H1 (cell line): ENCODE measurements at regions not wholly inside any gene's neighbourhood (a gene's known extent, or its start where the extent isn't known, plus 50 kb on each side); places are given as distances from the start of the nearest gene placed in this dataset.
A peak's percentile ranks its signal among the peaks of the same experiment; 100 is the strongest.

Experiments
- CTCF ChIA-PET: fragments of 300-600 bp; sonication (Branson Sonifier 250); formaldehyde crosslinking; loops from one replicate; lab custom pipeline; 2021; ENCODE audit not compliant: partially characterized antibody; lab: Charles Lee
- POLR2A ChIA-PET: fragments of 300-600 bp; sonication (Branson Sonifier 250); formaldehyde crosslinking; loops from one replicate; lab custom pipeline; 2021; ENCODE audit warnings: inconsistent platforms; ENCODE audit not compliant: partially characterized antibody; lab: Charles Lee
- DNase-seq, 2 experiments: peaks; one replicate each; pipeline versions ENCODE4 v3.0.0 to v3.0.0-alpha.2; 2010 to 2022; ENCODE audit warnings: low spot score in 2 of 2, low read depth in 1 of 2, mixed read lengths in 1 of 2
- FAIRE-seq: peaks from 2 replicates; lab custom pipeline; 2011; peaks lifted over from hg19 to GRCh38; lab: Jason Lieb, UNC
- H2AFZ ChIP-seq: 2 replicates; pipeline ENCODE4 v1.8.1; 2012; ENCODE audit warnings: low read length, inconsistent platforms
- H2AK5ac ChIP-seq: 2 replicates; pipeline ENCODE4 v1.6.1; 2013; ENCODE audit warnings: low read depth, low read length
- H2BK120ac ChIP-seq: replicated peaks from 2 replicates; pipeline ENCODE3; 2013; ENCODE audit warnings: low read depth, low read length, inconsistent platforms
- H2BK12ac ChIP-seq: 2 replicates; pipeline ENCODE4 v1.6.1; 2013; ENCODE audit warnings: low read depth, low read length
- H2BK15ac ChIP-seq: 2 replicates; pipeline ENCODE4 v1.6.1; 2013; ENCODE audit warnings: low read length
- H2BK20ac ChIP-seq: 2 replicates; pipeline ENCODE4 v1.6.1; 2013; ENCODE audit warnings: low read length
- H2BK5ac ChIP-seq: 2 replicates; pipeline ENCODE4 v1.6.1; 2013; ENCODE audit warnings: low read depth, low read length
- H3K14ac ChIP-seq: 2 replicates; pipeline ENCODE4 v1.6.1; 2013; ENCODE audit warnings: inconsistent platforms; ENCODE audit not compliant: insufficient read length
- H3K18ac ChIP-seq: 2 replicates; pipeline ENCODE4 v1.6.1; 2013; ENCODE audit warnings: low read length; ENCODE audit errors: extremely low read depth
- H3K23ac ChIP-seq: 2 replicates; pipeline ENCODE4 v1.6.1; 2013; ENCODE audit warnings: inconsistent platforms; ENCODE audit not compliant: insufficient read length
- H3K23me2 ChIP-seq: 2 replicates; pipeline ENCODE4 v1.6.1; 2013; ENCODE audit warnings: low read depth, low read length
- H3K27ac ChIP-seq: 2 replicates; pipeline ENCODE4 v1.6.1; 2011; ENCODE audit warnings: low read depth, low read length, inconsistent platforms
- H3K27me3 ChIP-seq, 4 experiments: replicated peaks in 1 of 4; 1 replicate in 1 of 4; 2 replicates in 3 of 4; pipeline versions ENCODE4 v1.6.1 to v1.8.1; 2011 to 2013; ENCODE audit warnings: low read length in 3 of 4, mild to moderate bottlenecking in 3 of 4, inconsistent platforms in 2 of 4, mixed read lengths in 2 of 4, moderate library complexity in 1 of 4; ENCODE audit not compliant: control insufficient read depth in 3 of 4, insufficient read depth in 3 of 4; ENCODE audit errors: extremely low read depth in 1 of 4
- H3K36me3 ChIP-seq, 4 experiments: 2 replicates each; pipeline versions ENCODE4 v1.6.1 to v1.8.1; 2011 to 2013; ENCODE audit warnings: mild to moderate bottlenecking in 4 of 4, low read length in 3 of 4, moderate library complexity in 2 of 4, control low read depth in 1 of 4, inconsistent platforms in 1 of 4; ENCODE audit not compliant: insufficient read depth in 4 of 4, control insufficient read depth in 2 of 4
- H3K4ac ChIP-seq: replicated peaks from 2 replicates; pipeline ENCODE3; 2013; ENCODE audit warnings: low read length, low read depth, mixed read lengths, inconsistent platforms; ENCODE audit not compliant: insufficient read length
- H3K4me1 ChIP-seq, 4 experiments: replicated peaks in 1 of 4; 1 replicate in 1 of 4; 2 replicates in 3 of 4; pipeline versions ENCODE4 v1.6.1 to v1.8.1; 2011 to 2013; ENCODE audit warnings: low read length in 3 of 4, inconsistent platforms in 2 of 4, mixed read lengths in 1 of 4; ENCODE audit not compliant: insufficient read depth in 4 of 4, control insufficient read depth in 3 of 4
- H3K4me2 ChIP-seq, 2 experiments: 2 replicates each; pipeline versions ENCODE4 v1.6.1 to v1.8.1; 2011 to 2013; ENCODE audit warnings: low read depth in 2 of 2, low read length in 2 of 2, control low read depth in 1 of 2, inconsistent platforms in 1 of 2, mild to moderate bottlenecking in 1 of 2; ENCODE audit not compliant: insufficient read depth in 1 of 2
- H3K4me3 ChIP-seq, 4 experiments: fragments of 200-600, 300-600 bp in 1 of 4; sonication (generic), shearing (Covaris generic), sonication (Bioruptor Twin) in 1 of 4; 2 replicates each; pipeline versions ENCODE4 v1.5.1 to v1.8.1; 2011 to 2016; ENCODE audit warnings: low read length in 4 of 4, low read depth in 3 of 4, control low read depth in 2 of 4, inconsistent platforms in 2 of 4, mild to moderate bottlenecking in 2 of 4, mixed read lengths in 1 of 4, moderate library complexity in 1 of 4; ENCODE audit not compliant: insufficient read depth in 2 of 4; ENCODE audit errors: extremely low read depth in 1 of 4
- H3K56ac ChIP-seq: replicated peaks from 2 replicates; pipeline ENCODE3; 2013; ENCODE audit warnings: low read depth, mild to moderate bottlenecking, mixed read lengths, low read length, inconsistent platforms; ENCODE audit not compliant: insufficient read length
- H3K79me1 ChIP-seq: 2 replicates; pipeline ENCODE4 v1.6.1; 2013; ENCODE audit warnings: low read depth, low read length, control low read depth
- H3K79me2 ChIP-seq, 2 experiments: 2 replicates each; pipeline versions ENCODE4 v1.6.1 to v1.8.1; 2012 to 2013; ENCODE audit warnings: low read length in 2 of 2, mild to moderate bottlenecking in 2 of 2, inconsistent platforms in 1 of 2; ENCODE audit not compliant: insufficient read depth in 2 of 2, control insufficient read depth in 1 of 2
- H3K9ac ChIP-seq, 4 experiments: replicated peaks in 1 of 4; 1 replicate in 1 of 4; 2 replicates in 3 of 4; pipeline versions ENCODE4 v1.6.1 to v1.8.1; 2011 to 2013; ENCODE audit warnings: low read depth in 3 of 4, low read length in 3 of 4, control low read depth in 2 of 4, mild to moderate bottlenecking in 2 of 4, moderate library complexity in 2 of 4, inconsistent platforms in 1 of 4; ENCODE audit errors: extremely low read depth in 1 of 4
- H3K9me3 ChIP-seq, 2 experiments: 2 replicates each; pipeline versions ENCODE4 v1.6.1 to v1.8.1; 2012 to 2013; ENCODE audit warnings: mild to moderate bottlenecking in 2 of 2, moderate library complexity in 2 of 2, control low read depth in 1 of 2, inconsistent platforms in 1 of 2, low read depth in 1 of 2, low read length in 1 of 2, mixed read lengths in 1 of 2; ENCODE audit not compliant: insufficient read depth in 2 of 2
- H4K20me1 ChIP-seq, 2 experiments: replicated peaks in 1 of 2; 2 replicates each; pipeline versions ENCODE3 to v1.8.1; 2011 to 2013; ENCODE audit warnings: inconsistent platforms in 2 of 2, low read length in 2 of 2, mild to moderate bottlenecking in 1 of 2; ENCODE audit not compliant: insufficient read depth in 2 of 2, control insufficient read depth in 1 of 2
- H4K5ac ChIP-seq: 2 replicates; pipeline ENCODE4 v1.6.1; 2013; ENCODE audit warnings: low read length, low read depth, mixed read lengths, inconsistent platforms; ENCODE audit not compliant: insufficient read length
- H4K8ac ChIP-seq: 2 replicates; pipeline ENCODE4 v1.8.0; 2013; ENCODE audit warnings: mild to moderate bottlenecking, moderate library complexity, low read length, inconsistent platforms; ENCODE audit not compliant: insufficient read depth; ENCODE audit errors: extremely low read depth
- H4K91ac ChIP-seq: replicated peaks from 2 replicates; pipeline ENCODE3; 2013; ENCODE audit warnings: low read length, mixed read lengths, inconsistent platforms; ENCODE audit not compliant: insufficient read length
- BCL11A ChIP-seq, 2 experiments: IDR thresholded peaks; one replicate each; pipeline ENCODE4 v1.6.1; 2011; ENCODE audit warnings: low read depth in 2 of 2, low read length in 2 of 2, mild to moderate bottlenecking in 2 of 2
- CBX8 ChIP-seq: fragments of 300-800, 300-1000 bp; sonication (generic); IDR thresholded peaks from 2 replicates; pipeline ENCODE4 v1.7.1; 2016; ENCODE audit warnings: low read depth, low read length, borderline replicate concordance
- CEBPB ChIP-seq: IDR thresholded peaks from 2 replicates; pipeline ENCODE4 v1.6.1; 2012; ENCODE audit warnings: low read depth, low read length
- CTBP2 ChIP-seq: IDR thresholded peaks from 2 replicates; pipeline ENCODE4 v1.7.0; 2011; ENCODE audit warnings: borderline replicate concordance, mild to moderate bottlenecking, moderate library complexity, mixed read lengths, low read length; ENCODE audit not compliant: insufficient read depth, insufficient read length
- NRF1 ChIP-seq: IDR thresholded peaks from 2 replicates; pipeline ENCODE4 v1.6.1; 2011; ENCODE audit warnings: mild to moderate bottlenecking, low read depth, low read length, improper control_type of control experiment
- SAP30 ChIP-seq: fragments of 300-600 bp; sonication (generic); IDR thresholded peaks from 2 replicates; pipeline ENCODE4 v1.7.1; 2012; ENCODE audit warnings: low read length, moderate library complexity, mild to moderate bottlenecking, inconsistent platforms; ENCODE audit not compliant: insufficient read depth, insufficient replicate concordance
- TAF7 ChIP-seq: optimal IDR thresholded peaks from 2 replicates; pipeline ENCODE3; 2011; ENCODE audit warnings: low read depth, mild to moderate bottlenecking, inconsistent platforms, low read length, moderate library complexity, borderline replicate concordance
- TEAD4 ChIP-seq: IDR thresholded peaks from 2 replicates; pipeline ENCODE4 v1.6.1; 2012; ENCODE audit warnings: low read depth, low read length, inconsistent platforms, mixed read lengths
- WGBS, 2 experiments: shearing (Covaris generic) in 1 of 2; methylation state at CpG; one replicate each; pipeline versions ENCODE4 v1.1.6 to v1.1.7; 2013 to 2015; ENCODE audit warnings: low lambda C conversion rate in 2 of 2, mixed read lengths in 2 of 2, inconsistent platforms in 1 of 2, low coverage in 1 of 2, missing lambda C conversion rate in 1 of 2; ENCODE audit not compliant: insufficient replicate concordance in 2 of 2, insufficient coverage in 1 of 2, insufficient read length in 1 of 2; ENCODE audit errors: extremely low coverage in 1 of 2, missing lambda C conversion rate in 1 of 2; 5-methylcytosine and 5-hydroxymethylcytosine counted together
- TF ChIP-seq, protein P1 (sequence below): IDR thresholded peaks from 2 replicates; pipeline ENCODE4 v1.6.1; 2011; ENCODE audit warnings: low read length, improper control_type of control experiment
- TF ChIP-seq, protein P2 (sequence below): IDR thresholded peaks from 2 replicates; pipeline ENCODE4 v1.6.1; 2011; ENCODE audit warnings: low read depth, mild to moderate bottlenecking, low read length; ENCODE audit not compliant: insufficient read depth

DNA sequence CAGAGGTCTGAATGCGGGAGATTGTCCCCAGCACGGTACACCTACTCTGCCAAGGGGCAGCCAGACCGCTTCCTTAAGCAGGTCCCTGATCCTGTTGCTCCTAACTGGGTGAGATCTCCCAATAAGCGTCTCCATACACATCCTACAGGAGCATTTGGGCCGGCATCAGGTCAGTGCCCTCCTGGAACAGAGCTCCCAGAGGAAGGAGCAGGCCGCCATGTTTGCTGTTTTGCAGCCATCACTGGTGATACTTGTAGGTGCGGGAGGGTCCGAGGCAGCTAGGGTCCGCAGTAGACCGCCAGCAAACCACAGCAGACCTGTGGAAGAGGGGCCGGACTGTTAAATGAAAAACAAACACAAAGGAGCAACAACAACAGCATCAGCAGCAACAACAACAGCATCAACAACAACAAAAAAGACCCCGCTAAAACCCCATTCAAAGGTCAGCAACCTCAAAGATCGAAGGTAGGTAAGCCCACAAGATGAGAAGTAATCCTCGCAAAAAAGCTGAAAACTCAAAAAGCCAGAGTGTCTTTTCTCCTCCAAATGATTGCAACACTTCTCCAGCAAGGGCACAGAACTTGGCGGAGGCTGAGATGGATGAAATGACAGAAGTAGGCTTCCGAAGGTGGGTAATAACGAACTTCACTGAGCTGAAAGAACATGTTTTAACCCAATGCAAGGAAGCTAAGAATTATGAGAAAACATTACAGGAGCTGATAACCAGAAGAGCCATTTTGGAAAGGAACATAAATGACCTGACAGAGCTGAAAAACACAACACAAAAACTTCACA, 79.0 kb upstream of the CDH7 start:
- H3K4me2 ChIP-seq, result no peak overlapping the region
- H3K23ac ChIP-seq, result no peak overlapping the region
- 94% methylated on average over 17 of the region's 17 CpGs; no CpG with 5 or more reads in 1 of the 2 experiments for WGBS, 2 experiments
- H3K79me1 ChIP-seq, result no peaks in the 10 kb centered on the region
- no peak overlapping the region for H3K4ac ChIP-seq
- no peak overlapping the region for H2AK5ac ChIP-seq
- H3K9ac ChIP-seq, result no peak overlapping the region
- no peak overlapping the region for H2BK120ac ChIP-seq
- H3K23me2 ChIP-seq, result no peaks in the 10 kb centered on the region
- ChIA-PET POLR2A (no interaction called here), CTCF (interaction anchor here (0.7 kb wide), 1 partner anchor 21 kb away, joined by 4 read pairs; no protein-coding TSS in a partner anchor)
- no peak overlapping the region for H2BK12ac ChIP-seq
- H3K36me3 ChIP-seq, result no peaks in the 10 kb centered on the region
- H4K91ac ChIP-seq, result no peak overlapping the region
- no peak overlapping the region for H2BK15ac ChIP-seq
- no peaks in the 10 kb centered on the region for H3K9me3 ChIP-seq
- H3K56ac ChIP-seq, result no peak overlapping the region
- no peak for FAIRE-seq
- H2AFZ ChIP-seq, result peak overlapping the region; percentile 85
- H3K4me3 ChIP-seq, result no peak overlapping the region
- H2BK5ac ChIP-seq, result no peak overlapping the region
- no peak overlapping the region for H2BK20ac ChIP-seq
- no peaks in the 10 kb centered on the region for H3K4me1 ChIP-seq
- no peaks in the 10 kb centered on the region for H3K27me3 ChIP-seq
- no peak for DNase-seq
- no peaks in the 10 kb centered on the region for H3K79me2 ChIP-seq
- H4K5ac ChIP-seq, result no peak overlapping the region
- H3K27ac ChIP-seq, result no peak overlapping the region
- no peak overlapping the region for H3K18ac ChIP-seq
- H4K8ac ChIP-seq, result no peak overlapping the region
- no peak overlapping the region for H3K14ac ChIP-seq
- no peaks in the 10 kb centered on the region for H4K20me1 ChIP-seq
- TF ChIP-seq CTBP2, result no peak
- TF ChIP-seq CEBPB, result no peak
- no peak for TF ChIP-seq TEAD4
- no peak for TF ChIP-seq CBX8
- TF ChIP-seq SAP30, result no peak
- TF ChIP-seq, protein P1, sequence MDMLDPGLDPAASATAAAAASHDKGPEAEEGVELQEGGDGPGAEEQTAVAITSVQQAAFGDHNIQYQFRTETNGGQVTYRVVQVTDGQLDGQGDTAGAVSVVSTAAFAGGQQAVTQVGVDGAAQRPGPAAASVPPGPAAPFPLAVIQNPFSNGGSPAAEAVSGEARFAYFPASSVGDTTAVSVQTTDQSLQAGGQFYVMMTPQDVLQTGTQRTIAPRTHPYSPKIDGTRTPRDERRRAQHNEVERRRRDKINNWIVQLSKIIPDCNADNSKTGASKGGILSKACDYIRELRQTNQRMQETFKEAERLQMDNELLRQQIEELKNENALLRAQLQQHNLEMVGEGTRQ, result no peak
- no peak for TF ChIP-seq TAF7
- no peak for TF ChIP-seq NRF1
- TF ChIP-seq BCL11A (IDR thresholded peaks at IDR 0.05; ENCODE audit: low read depth in 2 of 2, low read length in 2 of 2), result no peak
- TF ChIP-seq, protein P2, sequence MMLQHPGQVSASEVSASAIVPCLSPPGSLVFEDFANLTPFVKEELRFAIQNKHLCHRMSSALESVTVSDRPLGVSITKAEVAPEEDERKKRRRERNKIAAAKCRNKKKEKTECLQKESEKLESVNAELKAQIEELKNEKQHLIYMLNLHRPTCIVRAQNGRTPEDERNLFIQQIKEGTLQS, result no peak
